ENCODE measurements at regions not wholly inside any gene's neighbourhood (a gene's known extent, or its start where the extent isn't known, plus 50 kb on each side); places are given as distances from the start of the nearest gene placed in this dataset.

DNA sequence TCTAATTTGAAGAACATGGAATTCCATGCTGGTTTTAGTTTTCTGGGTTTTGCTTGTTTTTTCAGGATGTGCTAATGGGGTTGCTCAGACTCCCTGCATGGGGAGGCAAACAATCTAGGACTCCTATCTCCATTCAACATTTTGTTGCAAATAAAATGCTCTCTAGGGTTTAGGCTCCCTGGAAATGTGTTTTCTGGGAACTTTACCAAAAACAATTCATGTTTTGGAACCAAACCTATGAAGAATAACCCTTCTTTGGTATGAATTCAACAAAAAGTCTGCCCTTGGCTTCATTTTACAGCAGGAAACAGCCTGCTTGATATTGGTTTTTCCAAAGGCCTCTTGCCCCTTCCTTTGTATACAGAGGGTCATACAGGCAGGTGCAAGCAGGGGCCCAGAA is 217.7 kb downstream of the FOXA2 start:
- no peak for DNase-seq

DNA sequence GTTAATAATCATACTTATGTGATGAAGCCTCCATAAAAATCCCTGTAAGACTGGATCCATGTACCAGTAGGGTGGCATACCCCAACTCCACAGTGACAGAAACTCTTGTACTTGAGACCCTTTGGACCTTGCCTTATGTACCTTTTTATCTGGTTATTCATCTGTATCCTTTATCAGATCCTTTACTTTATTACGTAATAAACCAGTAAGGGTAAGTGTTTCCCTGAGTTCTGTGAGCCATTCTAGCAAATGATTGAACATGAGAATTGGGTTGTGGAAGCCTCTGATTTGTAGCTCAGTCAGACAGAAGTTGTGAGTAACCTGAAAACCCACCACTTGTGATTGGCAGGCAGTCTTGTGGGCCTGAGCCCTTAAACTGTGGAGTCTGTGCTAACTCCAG is 229.7 kb downstream of the FOXA2 start:
- DNase-seq = no peak

DNA sequence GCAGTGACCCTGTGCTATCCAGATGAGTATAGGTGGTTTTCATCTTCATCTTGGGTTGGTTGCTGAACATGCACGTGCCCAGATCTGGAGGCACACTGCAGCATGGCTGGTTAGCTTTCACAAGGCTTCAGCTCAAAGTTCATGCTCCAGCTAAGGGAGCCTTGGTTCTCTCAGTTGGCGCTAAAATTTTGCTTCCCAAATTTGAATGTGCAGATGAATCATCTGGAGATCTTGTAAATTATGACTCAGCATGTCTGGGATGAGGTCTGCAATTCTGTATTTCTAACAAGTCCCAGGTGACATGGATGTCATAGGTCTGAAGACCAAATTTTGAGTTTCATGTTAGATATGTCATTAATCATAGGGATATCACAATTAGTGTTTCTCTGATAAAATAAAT is 230.8 kb downstream of the FOXA2 start:
- no peak for DNase-seq

DNA sequence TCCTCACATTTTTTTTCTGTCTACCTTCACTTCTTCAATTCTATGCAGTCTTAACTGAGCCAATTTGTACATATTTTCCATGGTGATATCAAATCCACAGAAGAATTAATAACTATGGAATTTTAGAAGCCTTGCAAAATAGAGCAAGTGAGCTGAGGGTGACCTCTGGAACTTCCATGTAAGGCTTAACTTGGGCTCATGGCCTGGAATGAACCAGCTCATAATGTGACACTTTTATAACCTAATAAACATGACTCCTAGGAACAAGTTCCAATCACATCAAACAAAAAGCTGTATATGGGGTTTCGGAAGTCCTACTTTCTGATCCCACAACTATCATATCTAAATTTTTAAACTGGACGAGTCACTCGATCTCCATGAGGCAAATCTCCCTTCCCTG is 232.4 kb downstream of the FOXA2 start:
- no peak for DNase-seq

DNA sequence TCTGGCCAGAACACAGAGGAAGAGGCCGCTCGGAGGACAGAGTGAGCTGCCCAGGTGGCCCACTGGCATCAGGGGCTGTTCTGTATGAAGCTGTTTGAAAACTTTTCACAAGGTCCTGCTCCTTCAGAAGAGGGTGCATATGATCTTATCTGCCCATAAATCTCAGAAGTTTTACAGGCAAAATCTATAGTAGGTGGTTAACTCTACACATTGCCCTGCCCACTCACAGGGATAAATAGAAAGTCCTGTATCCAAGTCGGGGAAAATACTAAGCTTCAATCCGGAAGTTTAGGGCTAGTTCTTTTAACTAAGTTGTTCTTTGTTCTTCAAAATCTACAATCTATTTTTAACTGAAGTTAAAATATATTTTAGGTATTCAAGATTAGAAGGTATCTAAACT is 233.7 kb downstream of the FOXA2 start:
- no peak for DNase-seq

DNA sequence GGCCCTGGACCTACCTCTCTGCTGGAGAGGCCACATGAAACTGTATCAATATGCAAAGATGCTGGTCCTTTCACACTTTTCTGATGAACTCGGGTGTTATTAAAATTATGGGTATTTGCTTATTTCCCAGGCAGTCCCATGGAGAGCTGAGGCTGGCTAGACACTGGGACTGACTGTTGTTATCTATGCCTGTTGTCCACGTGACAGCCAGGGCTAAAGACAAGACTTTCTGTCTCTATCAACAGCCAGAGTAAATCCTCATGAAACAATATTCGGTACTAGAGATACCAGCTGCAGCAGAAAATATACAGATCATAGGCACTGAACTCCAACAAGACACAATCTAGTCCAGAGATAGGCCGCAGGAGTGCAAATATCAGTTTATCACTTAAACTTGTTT is 236.4 kb downstream of the FOXA2 start:
- no peak for DNase-seq

DNA sequence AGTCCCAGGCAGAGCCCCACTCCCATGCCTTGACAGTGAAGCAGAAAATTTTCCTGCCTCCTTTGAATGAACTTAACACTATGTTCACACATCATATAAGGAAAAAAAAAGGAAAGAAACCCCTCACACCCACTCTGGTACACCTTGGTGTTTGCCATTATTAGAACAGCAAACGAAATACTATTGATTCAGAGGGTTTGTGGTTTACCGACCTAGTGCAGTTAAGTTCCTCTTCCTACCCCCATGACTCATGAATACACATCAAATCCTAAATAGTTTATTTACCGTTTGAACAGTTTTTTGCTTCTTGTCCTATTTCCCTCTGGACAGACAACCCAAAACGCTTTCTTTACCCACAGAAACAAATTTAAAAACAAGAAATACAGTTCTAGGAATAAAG is 237.7 kb downstream of the FOXA2 start:
- DNase-seq = no peak

DNA sequence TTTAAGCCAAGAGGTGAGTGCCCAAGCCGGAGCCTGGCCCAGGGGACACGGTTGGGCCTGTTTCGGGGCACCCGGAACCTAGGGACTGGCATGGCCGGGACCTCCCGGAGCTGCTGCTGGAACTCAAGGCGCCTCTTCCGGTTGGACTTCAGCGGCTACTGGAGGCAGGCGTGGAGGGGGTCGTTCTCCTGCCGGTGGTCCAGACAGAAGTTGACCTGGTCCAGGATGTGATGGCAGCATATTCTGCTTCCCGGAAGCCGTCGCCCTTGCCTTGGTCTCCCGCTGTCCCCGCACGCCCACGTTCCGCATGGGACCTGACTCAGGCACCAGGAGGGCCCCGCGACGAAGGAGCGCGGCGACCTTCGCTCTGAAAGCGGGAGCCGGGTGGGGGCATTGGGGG is 240.8 kb downstream of the FOXA2 start:
- no peak for DNase-seq

DNA sequence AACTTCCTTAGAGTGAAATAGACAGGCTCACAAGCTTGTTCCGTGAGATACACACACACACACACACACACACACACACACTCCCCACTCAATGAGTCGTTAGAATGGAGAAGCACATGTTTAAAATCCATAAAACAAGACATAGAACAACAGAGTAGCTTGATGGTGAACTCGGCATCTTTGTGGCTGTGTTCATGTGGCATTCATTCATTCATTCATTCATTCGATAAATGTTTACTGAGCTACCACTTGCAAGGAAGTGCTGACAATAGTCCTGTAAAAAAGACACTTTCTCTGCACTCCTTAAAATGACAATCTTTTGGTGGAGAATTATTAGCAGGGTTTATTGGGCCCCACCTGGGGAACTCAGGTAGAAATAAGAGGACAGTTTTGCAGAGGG is 242.0 kb downstream of the FOXA2 start:
- no peak for DNase-seq

DNA sequence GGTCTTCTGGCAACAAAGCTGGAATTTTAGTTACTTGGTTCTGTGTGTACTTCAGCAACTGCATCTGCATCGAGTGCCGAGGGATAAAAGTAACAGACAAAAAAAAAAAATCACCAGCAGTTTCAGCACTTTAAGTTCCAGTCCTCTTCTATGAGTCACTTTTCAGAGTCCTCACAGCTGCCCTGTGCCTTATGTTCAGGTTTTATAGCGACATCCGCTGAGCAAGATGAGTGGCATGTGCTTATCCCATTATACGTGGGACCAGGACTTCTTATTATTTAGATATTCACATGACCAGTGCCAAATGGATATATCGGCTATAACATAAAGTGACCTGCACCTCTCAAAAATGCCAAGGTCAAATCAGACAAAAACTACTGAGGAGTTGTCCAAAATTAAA is 242.9 kb downstream of the FOXA2 start:
- DNase-seq = no peak

DNA sequence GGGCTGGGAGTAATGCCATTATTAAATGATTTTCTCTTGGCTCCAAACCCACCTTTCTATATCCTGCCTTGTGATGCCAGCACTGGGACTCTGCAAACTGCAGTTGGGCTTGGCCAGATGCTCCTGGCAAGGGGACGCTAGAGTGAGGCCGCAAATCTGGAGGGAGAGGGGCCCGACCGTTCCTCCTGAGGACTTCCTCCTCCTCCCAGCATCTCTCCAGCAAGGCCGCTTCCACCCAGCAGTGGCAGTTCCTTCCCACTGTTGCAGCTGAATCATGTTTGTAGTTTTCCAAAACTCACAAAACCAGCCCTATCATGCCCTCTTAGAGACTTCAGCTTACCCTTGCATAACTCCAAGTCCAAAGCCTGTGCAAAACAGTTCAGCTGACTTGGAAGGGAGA is 244.4 kb downstream of the FOXA2 start:
- DNase-seq = no peak

DNA sequence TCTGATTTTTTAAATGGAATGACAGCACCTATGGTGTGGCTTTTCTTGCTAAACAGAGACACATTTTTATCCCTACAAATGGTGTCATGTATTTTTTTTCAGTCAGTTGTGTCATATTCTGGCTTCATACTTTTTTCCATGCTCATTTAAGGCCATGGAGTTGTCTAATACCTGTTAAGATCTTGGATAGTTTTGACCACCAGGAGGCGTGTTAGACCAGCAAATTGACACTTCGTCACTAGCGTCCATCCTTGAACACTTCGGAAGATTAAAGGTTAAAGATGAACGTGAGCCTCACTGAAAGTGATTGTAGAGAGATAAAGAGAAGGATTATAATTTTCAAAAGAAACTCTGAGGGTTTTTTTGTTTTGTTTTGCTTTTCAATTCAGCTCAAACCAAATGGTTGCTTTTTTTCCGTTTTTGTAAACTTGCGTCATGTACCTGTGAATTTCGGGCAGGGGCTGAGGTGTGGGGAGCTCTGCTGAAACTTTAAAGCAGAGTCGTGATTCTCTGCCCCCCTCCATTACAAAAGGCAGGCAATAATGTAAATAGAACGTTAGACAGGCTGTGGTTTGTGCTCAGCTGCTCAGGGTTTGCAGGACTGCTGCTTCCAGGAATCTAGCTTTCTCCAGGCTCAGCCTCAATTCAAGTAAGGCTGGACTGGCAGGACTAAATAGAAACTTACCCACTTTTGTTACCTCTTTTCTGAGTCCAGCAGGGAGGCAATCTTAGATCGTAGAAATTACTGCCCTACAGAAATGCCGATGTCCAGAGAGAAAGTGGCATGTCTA is 245.1 kb downstream of the FOXA2 start:
- DNase-seq = peak; percentile 3

DNA sequence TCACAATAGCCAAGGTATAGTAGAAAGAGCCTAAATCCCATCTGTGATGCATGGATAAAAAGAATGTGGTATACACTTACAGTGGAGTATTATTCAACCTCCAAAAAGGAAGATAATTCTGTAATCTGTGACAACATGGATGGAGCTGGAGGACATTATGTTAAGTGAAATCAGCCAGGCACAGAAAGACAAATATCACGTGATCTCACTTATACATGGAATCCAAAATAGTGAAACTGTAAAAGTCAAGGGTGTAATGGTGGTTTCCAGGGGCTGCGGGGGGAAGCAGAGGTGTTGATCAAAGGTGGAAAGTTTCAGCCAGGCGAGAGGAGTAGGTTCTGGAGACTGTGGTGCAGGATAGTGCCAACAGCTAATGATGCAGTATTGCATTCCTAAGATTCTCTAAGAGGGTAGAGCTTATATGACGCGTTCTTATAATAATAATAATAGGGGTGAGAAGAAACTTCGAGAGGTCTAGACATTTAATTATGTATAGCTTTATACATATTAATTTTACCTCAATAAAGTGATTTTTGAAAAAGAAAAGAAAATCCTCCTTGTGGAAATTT is 246.1 kb downstream of the FOXA2 start:
- DNase-seq = no peak

DNA sequence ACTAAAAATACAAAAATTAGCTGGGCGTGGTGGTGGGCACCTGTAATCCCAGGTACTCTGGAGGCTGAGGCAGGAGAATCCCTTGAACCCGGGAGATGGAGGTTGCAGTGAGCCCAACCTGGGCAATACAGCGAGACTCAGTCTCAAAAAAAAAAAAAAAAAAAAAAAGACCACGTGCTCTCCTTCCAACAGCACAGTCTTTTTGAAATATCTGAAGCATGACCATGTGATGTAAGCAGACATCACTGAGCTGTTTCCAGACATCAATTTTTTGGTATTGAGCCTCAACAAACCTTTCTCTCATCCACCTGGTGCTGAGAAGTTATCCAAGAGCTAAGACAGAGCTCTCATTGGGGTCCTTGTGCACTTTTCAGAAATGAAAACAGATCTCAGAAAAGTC is 249.2 kb downstream of the FOXA2 start:
- DNase-seq = no peak

DNA sequence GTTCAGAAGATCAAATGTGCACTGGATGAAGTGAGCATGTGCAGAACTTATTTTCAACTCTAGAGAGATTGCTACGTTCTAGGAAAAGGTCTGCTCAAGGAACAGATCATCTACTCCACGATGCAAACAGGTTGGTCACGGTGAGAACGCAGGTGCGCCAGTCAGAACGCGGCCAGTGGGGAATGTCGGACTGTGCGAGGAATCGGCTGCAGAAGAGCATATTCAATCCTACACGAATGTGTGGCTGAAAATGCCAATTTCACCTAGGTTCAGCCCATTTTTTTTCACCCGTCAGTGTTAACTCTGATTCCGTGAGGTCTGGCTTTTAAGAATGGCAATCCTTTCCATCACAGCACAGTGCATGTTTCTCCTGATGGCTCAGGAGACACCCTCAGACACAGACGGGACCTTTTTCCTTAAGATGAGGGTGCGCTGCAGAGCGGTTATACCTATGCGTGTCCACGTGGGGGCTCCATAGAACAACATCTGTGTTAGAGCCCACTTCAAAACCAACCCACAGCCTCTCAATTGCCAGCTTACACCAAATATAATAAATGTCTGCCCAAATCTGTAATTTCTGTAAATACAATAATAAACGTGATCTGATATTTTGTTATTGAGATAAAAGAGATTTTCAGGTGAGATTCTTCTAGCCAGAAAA is 250.4 kb downstream of the FOXA2 start:
- DNase-seq = peak; percentile 18

DNA sequence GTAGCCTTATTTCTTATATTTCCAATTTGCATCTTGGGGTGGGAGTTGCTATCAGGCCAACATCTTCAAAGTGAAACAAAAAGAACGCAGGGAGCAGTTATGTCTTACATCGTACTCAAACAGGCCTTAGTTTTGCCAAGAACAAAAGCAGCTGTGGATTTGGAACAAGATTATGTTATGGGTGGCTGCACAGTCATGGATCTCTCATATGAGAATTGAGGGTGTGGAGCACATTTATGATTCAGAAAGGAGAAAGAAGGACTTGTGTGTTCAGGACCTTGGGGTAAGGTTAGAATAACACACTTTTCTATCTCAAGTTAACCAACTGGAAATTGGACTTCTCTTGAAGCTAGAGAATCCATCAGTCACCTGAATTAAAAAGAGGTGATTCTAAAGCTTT is 259.9 kb downstream of the FOXA2 start:
- DNase-seq = no peak

DNA sequence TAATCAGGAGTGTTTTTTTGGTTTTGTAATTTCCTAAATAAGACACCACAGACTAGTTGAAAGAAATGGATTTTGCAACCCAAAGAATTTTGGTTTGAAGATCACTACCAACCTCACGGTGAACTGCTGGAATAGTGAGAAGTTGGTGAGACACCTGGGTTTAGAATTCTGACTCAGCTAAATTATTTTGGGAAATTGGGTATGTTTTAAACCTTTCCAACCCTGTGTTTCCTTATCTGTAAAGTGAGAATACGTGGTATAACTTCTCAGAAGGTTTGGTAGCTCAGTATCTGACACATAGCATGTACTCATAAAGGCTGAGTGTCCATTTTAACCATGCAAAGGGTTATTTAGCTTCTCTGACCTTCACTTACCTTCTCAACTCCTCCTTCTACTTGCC is 261.9 kb downstream of the FOXA2 start:
- no peak for DNase-seq

DNA sequence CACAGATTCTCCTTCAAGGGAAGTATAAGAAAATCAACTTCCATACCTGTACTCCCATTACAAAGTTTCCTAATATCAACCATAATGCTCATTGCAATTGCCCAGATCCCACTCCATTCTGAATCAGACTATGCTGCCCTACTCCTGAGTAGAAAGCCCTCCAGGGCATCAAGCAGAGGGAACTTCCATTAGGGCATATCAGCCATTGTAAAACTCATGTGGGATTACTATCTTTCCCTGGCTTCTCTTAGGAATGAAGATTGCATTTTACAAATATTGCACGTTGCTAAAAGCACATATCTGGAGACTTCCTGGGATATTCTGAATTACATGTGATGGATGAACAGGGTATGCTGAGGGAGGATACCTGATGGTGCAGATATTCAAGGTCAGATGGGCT is 263.2 kb downstream of the FOXA2 start:
- DNase-seq = no peak

DNA sequence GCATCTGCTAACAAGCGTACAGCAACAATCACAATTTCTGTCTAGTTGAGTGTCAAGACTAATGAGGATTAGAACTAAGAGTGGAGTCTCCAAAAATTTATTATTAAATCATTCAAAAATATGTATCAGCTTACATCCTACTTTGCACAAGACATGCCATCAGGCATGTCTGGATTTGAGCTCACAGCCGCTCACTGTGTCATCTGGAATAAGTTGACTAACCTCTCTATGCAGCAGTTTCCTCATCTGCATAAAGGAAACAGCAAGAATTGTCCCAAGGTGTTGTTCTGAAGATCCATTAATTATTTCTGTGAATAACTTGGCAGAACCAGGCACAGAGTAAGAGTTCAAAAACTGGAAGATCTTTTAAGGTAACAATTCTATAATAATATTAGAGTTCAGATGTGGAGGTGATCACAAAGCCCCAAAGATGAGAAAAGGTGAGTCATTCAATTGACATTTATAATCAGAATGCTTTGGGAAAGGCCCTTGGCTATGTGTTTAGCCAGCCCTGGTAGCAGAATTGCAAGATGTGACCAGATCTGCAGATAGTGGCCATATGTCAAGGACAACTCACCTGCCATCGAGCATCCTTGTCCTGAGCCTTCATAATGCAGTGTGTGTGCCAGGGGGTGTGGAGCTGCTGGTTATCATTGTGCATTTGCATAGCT is 264.0 kb downstream of the FOXA2 start:
- no peak for DNase-seq

DNA sequence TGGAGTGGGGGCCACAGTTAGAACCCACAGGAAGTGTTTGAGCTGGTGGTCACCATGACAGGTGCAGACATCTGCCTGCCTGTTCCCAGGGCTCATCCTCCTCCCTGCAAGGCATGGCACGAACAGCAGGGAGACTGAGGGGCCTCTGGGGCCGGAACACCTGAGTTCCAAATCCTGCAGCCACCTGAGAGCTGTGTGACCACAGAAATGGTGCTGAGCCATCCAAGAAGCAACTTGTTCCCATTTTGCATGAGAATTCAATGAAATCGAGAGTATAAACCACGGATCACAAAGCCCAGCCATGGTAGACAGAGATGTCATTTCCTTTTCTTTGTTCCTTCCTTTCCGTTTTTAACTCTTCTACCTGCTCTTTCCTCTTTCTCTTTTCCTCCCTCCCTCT is 268.6 kb downstream of the FOXA2 start:
- no peak for DNase-seq

DNA sequence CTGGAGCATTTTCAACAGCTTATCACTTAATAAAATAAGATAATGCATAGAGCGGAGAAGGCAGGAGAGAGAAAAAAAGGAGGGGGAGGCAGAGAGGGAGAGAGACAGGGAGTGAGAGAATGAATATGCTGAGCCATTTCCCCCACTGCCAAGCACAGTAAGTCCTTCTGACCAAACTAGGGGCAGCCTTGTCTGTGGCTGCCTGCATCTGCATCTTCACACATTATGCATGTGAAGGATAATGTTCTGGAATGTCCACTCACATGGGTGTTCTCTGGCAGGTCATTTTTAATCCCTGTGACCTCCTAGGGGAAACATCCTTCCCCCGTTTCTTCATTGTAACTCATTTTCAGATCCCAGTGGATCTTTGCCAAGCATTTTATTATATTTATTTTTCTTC is 269.3 kb downstream of the FOXA2 start:
- DNase-seq = no peak

DNA sequence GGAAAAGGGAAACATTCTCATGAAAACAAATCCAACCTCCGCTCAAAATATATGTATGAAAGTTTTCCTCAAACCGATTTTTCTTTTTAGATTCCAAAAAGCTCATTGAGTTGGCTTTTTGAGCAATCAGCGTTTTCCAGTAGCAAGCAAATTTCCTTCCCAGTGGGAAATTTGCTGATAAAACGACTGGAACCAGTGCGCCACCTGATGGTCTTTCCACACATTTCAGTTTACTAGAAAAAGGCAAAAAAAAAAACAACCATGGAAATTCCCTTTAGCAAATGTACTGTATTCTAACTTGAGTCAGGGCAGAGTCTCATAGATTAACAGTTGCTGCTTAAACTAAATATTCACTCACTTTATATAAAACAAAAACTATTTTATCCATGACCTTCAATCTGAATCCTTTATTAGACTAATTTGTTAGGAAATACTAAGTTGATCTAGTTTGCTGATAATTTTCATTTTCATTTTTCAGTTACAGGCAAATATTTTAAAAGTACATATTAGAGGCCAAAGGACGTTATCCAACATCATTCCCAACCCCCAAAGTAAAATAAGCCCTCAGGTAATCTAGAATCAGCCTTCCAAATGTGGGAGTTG is 271.5 kb downstream of the FOXA2 start:
- no peak for DNase-seq

DNA sequence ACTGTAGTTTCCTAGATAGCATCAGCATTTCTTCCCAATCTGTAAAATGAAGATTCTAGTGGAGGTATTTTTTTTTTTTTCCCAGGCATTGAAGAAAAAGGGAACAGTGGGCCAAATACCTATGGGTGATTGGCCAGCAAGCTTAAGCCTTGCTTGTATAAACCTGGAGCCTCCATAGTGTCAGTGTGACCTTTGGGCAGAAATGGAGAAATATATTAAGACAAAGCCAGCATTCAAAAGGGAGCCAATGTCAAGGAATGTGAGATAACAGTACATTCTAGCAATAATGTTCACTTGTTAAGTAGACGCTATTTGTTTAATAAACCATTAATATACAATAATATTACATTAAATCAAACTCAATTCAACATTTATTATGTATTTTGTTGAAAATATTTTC is 275.4 kb downstream of the FOXA2 start:
- DNase-seq = no peak

DNA sequence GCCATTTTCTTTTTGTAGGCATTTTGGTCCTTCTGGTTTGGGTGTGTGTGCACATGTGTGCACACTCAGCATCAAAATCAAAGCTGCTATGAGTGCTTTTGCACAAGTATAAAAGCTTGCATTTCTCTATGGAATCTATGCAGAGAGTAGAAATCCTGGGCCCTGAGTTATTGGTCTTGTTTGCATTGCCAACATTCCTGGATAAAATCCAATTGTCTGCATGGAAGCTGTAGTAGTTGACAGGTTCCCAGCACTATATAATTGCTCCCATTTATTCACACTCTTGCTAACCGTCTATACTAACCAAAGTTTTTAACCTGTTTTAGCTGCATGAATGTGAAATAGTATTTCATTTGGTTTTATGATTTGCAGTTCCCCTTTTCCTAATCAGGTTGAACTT is 277.0 kb downstream of the FOXA2 start:
- no peak for DNase-seq
